GM12875 (cell line): ENCODE measurements at regions not wholly inside any gene's neighbourhood (a gene's known extent, or its start where the extent isn't known, plus 50 kb on each side); places are given as distances from the start of the nearest gene placed in this dataset.

Experiments
- H3K4me3 ChIP-seq: one replicate; pipeline ENCODE4 v1.5.1; 2011; ENCODE audit warnings: low read depth, low read length, control low read depth
- CTCF ChIP-seq: IDR thresholded peaks from 2 replicates; pipeline ENCODE4 v1.5.1; 2011; ENCODE audit warnings: low read depth, mild to moderate bottlenecking, control low read depth, inconsistent platforms, low read length, moderate library complexity, borderline replicate concordance; ENCODE audit not compliant: insufficient read depth

GRCh38 chr1:164020391-164020790 lies 538.6 kb upstream of the PBX1 start:
- no peak overlapping the region for H3K4me3 ChIP-seq
- no peak for TF ChIP-seq CTCF

- no peak overlapping the region for H3K4me3 ChIP-seq
- TF ChIP-seq CTCF: no peak
Observed at GRCh38 chr1:164021813-164022212, 537.2 kb upstream of the PBX1 start.

- TF ChIP-seq CTCF: no peak
- no peak overlapping the region for H3K4me3 ChIP-seq
Observed at GRCh38 chr1:164033782-164034181, 525.2 kb upstream of the PBX1 start.

GRCh38 chr1:164040754-164041153 lies 518.2 kb upstream of the PBX1 start:
- TF ChIP-seq CTCF: no peak
- H3K4me3 ChIP-seq: no peak overlapping the region

- no peak overlapping the region for H3K4me3 ChIP-seq
- no peak for TF ChIP-seq CTCF
Observed at GRCh38 chr1:164051782-164052181, 507.2 kb upstream of the PBX1 start.

- no peak for TF ChIP-seq CTCF
- no peak overlapping the region for H3K4me3 ChIP-seq
Observed at GRCh38 chr1:164054331-164054730, 504.7 kb upstream of the PBX1 start.

GRCh38 chr1:164058198-164058597 lies 500.8 kb upstream of the PBX1 start:
- no peak overlapping the region for H3K4me3 ChIP-seq
- no peak for TF ChIP-seq CTCF
